CD14-positive monocyte (primary cell): ENCODE measurements at regions not wholly inside any gene's neighbourhood (a gene's known extent, or its start where the extent isn't known, plus 50 kb on each side); places are given as distances from the start of the nearest gene placed in this dataset.

ENCODE experiments used
- DNase-seq, 3 donors: peaks; one replicate each; pipeline ENCODE4 v3.0.0-alpha.2; 2011 to 2022
- H2AFZ ChIP-seq: 2 replicates; pipeline ENCODE4 v1.6.0; 2012; ENCODE audit warnings: mild to moderate bottlenecking, low read depth, low read length, inconsistent platforms; ENCODE audit not compliant: insufficient read depth, poor library complexity, severe bottlenecking
- H3K27ac ChIP-seq, 2 donors: 1 replicate in 1 of 2; 2 replicates in 1 of 2; pipeline ENCODE4 v1.5.1; 2012 to 2013; ENCODE audit warnings: low read length in 2 of 2, control low read depth in 1 of 2, inconsistent platforms in 1 of 2, low read depth in 1 of 2, mild to moderate bottlenecking in 1 of 2
- H3K27me3 ChIP-seq, 2 donors: one replicate each; pipeline versions ENCODE4 v1.6.0 to v1.6.1; 2011 to 2013; ENCODE audit warnings: low read length in 2 of 2; ENCODE audit not compliant: control insufficient read depth in 2 of 2, insufficient read depth in 2 of 2
- H3K36me3 ChIP-seq, 2 donors: replicated peaks in 1 of 2; 1 replicate in 1 of 2; 2 replicates in 1 of 2; pipeline versions ENCODE4 v1.5.1 to v1.6.1; 2012 to 2013; ENCODE audit warnings: low read length in 2 of 2, control low read depth in 1 of 2, inconsistent platforms in 1 of 2, mild to moderate bottlenecking in 1 of 2; ENCODE audit not compliant: insufficient read depth in 2 of 2, control insufficient read depth in 1 of 2
- H3K4me1 ChIP-seq, 2 donors: 1 replicate in 1 of 2; 2 replicates in 1 of 2; pipeline versions ENCODE4 v1.5.1 to v1.6.1; 2012 to 2013; ENCODE audit warnings: low read length in 2 of 2, control low read depth in 1 of 2, inconsistent platforms in 1 of 2, mild to moderate bottlenecking in 1 of 2, moderate library complexity in 1 of 2; ENCODE audit not compliant: insufficient read depth in 2 of 2, control insufficient read depth in 1 of 2
- H3K4me2 ChIP-seq: replicated peaks from 2 replicates; pipeline ENCODE3; 2012; ENCODE audit warnings: low read length, moderate library complexity, mild to moderate bottlenecking; ENCODE audit not compliant: poor library complexity, severe bottlenecking; ENCODE audit errors: extremely low read depth
- H3K4me3 ChIP-seq, 3 experiments: fragments of 200-600 bp in 1 of 3; sonication (generic) in 1 of 3; replicated peaks in 1 of 3; 1 replicate in 2 of 3; 2 replicates in 1 of 3; pipeline ENCODE4 v1.5.1; 2011 to 2013; ENCODE audit warnings: low read length in 3 of 3, mild to moderate bottlenecking in 3 of 3, control low read depth in 2 of 3, low read depth in 2 of 3, inconsistent platforms in 1 of 3, moderate library complexity in 1 of 3
- H3K79me2 ChIP-seq: 2 replicates; pipeline ENCODE4 v1.6.0; 2012; ENCODE audit warnings: mild to moderate bottlenecking, control low read depth, inconsistent platforms, low read length, moderate library complexity; ENCODE audit not compliant: insufficient read depth
- H3K9ac ChIP-seq: 2 replicates; pipeline ENCODE4 v1.6.0; 2017; ENCODE audit warnings: low read length, mild to moderate bottlenecking; ENCODE audit not compliant: insufficient read depth, poor library complexity, severe bottlenecking
- H3K9me3 ChIP-seq, 2 donors: replicated peaks in 1 of 2; 1 replicate in 1 of 2; 2 replicates in 1 of 2; pipeline versions ENCODE4 v1.5.1 to v1.6.1; 2012 to 2013; ENCODE audit warnings: low read length in 2 of 2, control low read depth in 1 of 2; ENCODE audit not compliant: control insufficient read depth in 1 of 2, insufficient read depth in 1 of 2
- H4K20me1 ChIP-seq: 2 replicates; pipeline ENCODE4 v1.6.0; 2012; ENCODE audit warnings: mild to moderate bottlenecking, low read length, control low read depth, moderate library complexity; ENCODE audit not compliant: insufficient read depth
- H3K27ac Mint-ChIP-seq, 7 donors: one replicate each; pipeline ENCODE4 v1.8.0; 2020; ENCODE audit warnings: mild to moderate bottlenecking in 7 of 7, mixed read lengths in 7 of 7, moderate library complexity in 6 of 7, inconsistent platforms in 2 of 7
- H3K27me3 Mint-ChIP-seq, 3 donors: one replicate each; pipeline ENCODE4 v1.8.0; 2021 to 2022; ENCODE audit warnings: low read depth in 3 of 3, mild to moderate bottlenecking in 3 of 3, mixed read lengths in 3 of 3, moderate library complexity in 3 of 3, inconsistent platforms in 1 of 3
- H3K36me3 Mint-ChIP-seq, 2 donors: one replicate each; pipeline ENCODE4 v1.8.0; 2020; ENCODE audit warnings: mixed read lengths in 2 of 2, inconsistent platforms in 1 of 2, mild to moderate bottlenecking in 1 of 2
- H3K4me1 Mint-ChIP-seq: one replicate; pipeline ENCODE4 v1.8.0; 2020; ENCODE audit warnings: mild to moderate bottlenecking, mixed read lengths
- H3K4me3 Mint-ChIP-seq, 2 donors: one replicate each; pipeline ENCODE4 v1.8.0; 2020; ENCODE audit warnings: mild to moderate bottlenecking in 2 of 2, mixed read lengths in 2 of 2, moderate library complexity in 1 of 2
- H3K9me3 Mint-ChIP-seq, 7 donors: one replicate each; pipeline ENCODE4 v1.8.0; 2020 to 2022; ENCODE audit warnings: mixed read lengths in 7 of 7, mild to moderate bottlenecking in 6 of 7, moderate library complexity in 6 of 7, inconsistent platforms in 2 of 7
- CTCF ChIP-seq: fragments of 200-600 bp; IDR thresholded peaks from one replicate; pipeline ENCODE4 v1.8.0; 2022; ENCODE audit warnings: antibody characterized with exemption, mild to moderate bottlenecking
- WGBS: methylation state at CpG from one replicate; pipeline ENCODE4 v1.1.5; 2013; ENCODE audit warnings: missing lambda C conversion rate; ENCODE audit not compliant: insufficient coverage; 5-methylcytosine and 5-hydroxymethylcytosine counted together
- intact Hi-C, 2 donors: fragments of 100-400 bp; cut with micrococcal nuclease; formaldehyde crosslinking; loops; one replicate each; pipeline versions ENCODE4 v1.15.0 to v1.15.1; 2023

DNA sequence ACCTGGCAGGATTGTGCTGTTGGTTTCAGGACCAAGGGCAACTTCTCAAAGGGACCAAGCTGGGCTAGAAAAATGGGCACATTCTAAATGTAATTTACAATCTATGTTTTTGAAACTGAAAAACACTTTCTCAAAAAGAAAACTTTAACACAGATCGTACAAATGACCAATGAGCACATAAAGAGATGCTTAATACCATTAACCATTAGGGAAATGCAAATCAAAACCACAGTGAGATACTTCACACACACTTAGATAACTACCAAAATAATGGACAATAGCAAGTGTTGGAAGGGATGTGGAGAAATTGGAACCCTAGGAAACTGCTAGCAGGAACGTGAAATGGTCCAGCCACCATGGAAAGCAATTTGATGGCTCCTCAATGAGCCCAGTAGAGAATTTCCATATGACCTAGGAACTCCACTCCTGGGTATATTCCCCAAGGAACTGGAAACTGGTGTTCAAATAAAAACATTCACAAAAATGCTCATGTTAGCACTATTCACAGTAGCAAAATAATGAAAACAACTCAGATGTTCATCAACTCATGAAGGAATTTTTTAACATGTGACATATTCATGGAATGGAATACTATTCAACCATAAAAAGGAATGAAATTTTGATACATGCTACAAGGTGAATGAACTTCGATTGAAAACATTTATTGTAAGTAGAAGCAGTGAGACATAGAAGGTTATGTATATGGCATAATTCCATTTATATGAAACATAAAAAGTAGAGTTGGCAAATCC lies 288.3 kb upstream of the NR2F2 start:
- no peak overlapping the region for H3K27ac ChIP-seq

DNA sequence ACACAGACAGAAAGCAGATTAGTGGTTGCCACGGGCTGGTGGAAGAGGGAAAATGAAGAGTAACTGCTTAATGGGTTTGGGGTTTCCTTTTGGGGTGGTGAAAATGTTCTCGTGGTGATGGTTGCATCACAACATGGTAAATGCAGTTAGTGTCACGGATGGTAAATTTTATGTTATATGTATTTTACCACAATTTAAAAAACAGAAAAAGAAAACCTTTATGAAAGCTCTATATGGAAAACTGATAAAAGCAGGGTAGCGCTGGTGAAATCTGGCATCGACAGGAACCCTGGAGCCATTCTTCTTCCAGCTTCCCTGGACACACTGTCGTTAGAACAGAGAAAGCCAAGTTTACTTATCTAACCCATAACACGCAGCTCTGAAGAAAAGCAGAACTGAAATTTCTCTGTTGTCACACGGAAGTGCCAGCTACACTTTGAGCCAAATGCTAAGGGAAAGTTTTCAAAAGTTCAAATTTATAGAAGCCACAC lies 287.7 kb upstream of the NR2F2 start:
- H3K9me3 ChIP-seq = peaks cover 0 to 2% of the 10 kb centered on the region in 2 donors
- H2AFZ ChIP-seq = peak overlapping the region; percentile 6

More for the DNA sequence above, 288.3 kb upstream of the NR2F2 start:
- no peak for TF ChIP-seq CTCF
- no peak for DNase-seq
- Mint-ChIP-seq H3K36me3 (no peaks in the 10 kb centered on the region), H3K4me1 (peaks cover 26% of the 10 kb centered on the region), H3K4me3 (peak overlapping the region in 1 of 2 donors; percentile 43), H3K27ac (peak overlapping the region in 2 of 7 donors; percentile 0 to 76), H3K9me3 (peaks cover 0 to 27% (median 5%) of the 10 kb centered on the region in 7 donors), H3K27me3 (peaks cover 5 to 23% (median 20%) of the 10 kb centered on the region in 3 donors)
- intact Hi-C loops = no loop called here
- Histone ChIP-seq H3K4me3 (peak overlapping the region in 1 of 3 experiments; percentile 45), H3K9ac (no peak overlapping the region), H3K27me3 (peaks cover 20% of the 10 kb centered on the region in 2 donors), H2AFZ (no peak overlapping the region), H3K36me3 (no peaks in the 10 kb centered on the region), H4K20me1 (no peaks in the 10 kb centered on the region), H3K4me2 (peak overlapping the region; percentile 57), H3K4me1 (peaks cover 12 to 18% of the 10 kb centered on the region in 2 donors), H3K9me3 (peaks cover 0 to 2% of the 10 kb centered on the region in 2 donors), H3K79me2 (no peaks in the 10 kb centered on the region)
- WGBS = 60% methylated on average over 1 of the region's 3 CpGs

More for the DNA sequence above, 287.7 kb upstream of the NR2F2 start:
- intact Hi-C loops = no loop called here
- no peak overlapping the region for H3K9ac ChIP-seq
- 0% methylated on average over 3 of the region's 8 CpGs for WGBS
- peak; percentile 9 to 71 (median 27) for DNase-seq
- H3K27ac Mint-ChIP-seq = peak overlapping the region in 6 of 7 donors; percentile 0 to 76 (median 39)
- peaks cover 13 to 14% of the 10 kb centered on the region in 2 donors for H3K27me3 ChIP-seq
- no peaks in the 10 kb centered on the region for H4K20me1 ChIP-seq
- peaks cover 32% of the 10 kb centered on the region for H3K4me1 Mint-ChIP-seq
- H3K4me1 ChIP-seq = peaks cover 12 to 18% of the 10 kb centered on the region in 2 donors
- peak overlapping the region in 1 of 2 donors; percentile 54 for H3K27ac ChIP-seq
- peak overlapping the region in 1 of 3 experiments; percentile 45 for H3K4me3 ChIP-seq
- no peaks in the 10 kb centered on the region for H3K36me3 ChIP-seq
- no peaks in the 10 kb centered on the region for H3K79me2 ChIP-seq
- peaks cover 0 to 27% (median 5%) of the 10 kb centered on the region in 7 donors for H3K9me3 Mint-ChIP-seq
- H3K4me2 ChIP-seq = peak overlapping the region; percentile 57
- TF ChIP-seq CTCF = no peak
- H3K4me3 Mint-ChIP-seq = peak overlapping the region; percentile 21 to 43
- peaks cover 1 to 19% (median 13%) of the 10 kb centered on the region in 3 donors for H3K27me3 Mint-ChIP-seq
- H3K36me3 Mint-ChIP-seq = no peaks in the 10 kb centered on the region
